Endothelial cell of umbilical vein (primary cell): ENCODE measurements at regions not wholly inside any gene's neighbourhood (a gene's known extent, or its start where the extent isn't known, plus 50 kb on each side); places are given as distances from the start of the nearest gene placed in this dataset.

ENCODE experiments used
- BruUV-seq: library from RNA; stranded (reverse); fragments of 400-500 nt; replicated peaks from 2 replicates; lab custom pipeline; 2021; lab: Mats Ljungman, UMichigan
- CTCF ChIA-PET: fragments of 300-600, 350-600 bp; sonication (Branson Sonifier 250); formaldehyde crosslinking; loops from one replicate; lab custom pipeline; 2021; ENCODE audit warnings: antibody characterized with exemption, inconsistent platforms; lab: Charles Lee
- POLR2A ChIA-PET: fragments of 300-600, 350-600 bp; sonication (Branson Sonifier 250); formaldehyde crosslinking; loops from one replicate; lab custom pipeline; 2021; ENCODE audit warnings: antibody characterized with exemption, inconsistent platforms; lab: Charles Lee
- DNase-seq: peaks from one replicate; pipeline ENCODE4 v3.0.0-alpha.2; 2011; ENCODE audit warnings: low read depth, low spot score
- FAIRE-seq: peaks from 2 replicates; lab custom pipeline; 2011; peaks lifted over from hg19 to GRCh38; lab: Jason Lieb, UNC
- H2AFZ ChIP-seq: 2 replicates; pipeline ENCODE4 v1.6.0; 2012; ENCODE audit warnings: low read depth, low read length, control low read depth, inconsistent platforms
- H3K27ac ChIP-seq: 2 replicates; pipeline ENCODE4 v1.5.1; 2011; ENCODE audit warnings: low read depth, mild to moderate bottlenecking, control low read depth, low read length, moderate library complexity; ENCODE audit not compliant: insufficient read depth
- H3K27me3 ChIP-seq, 2 experiments: 2 replicates each; pipeline versions ENCODE4 v1.6.0 to v1.6.1; 2011; ENCODE audit warnings: low read length in 2 of 2, mixed read lengths in 1 of 2; ENCODE audit not compliant: control insufficient read depth in 2 of 2, insufficient read depth in 2 of 2
- H3K36me3 ChIP-seq, 2 experiments: 2 replicates in 1 of 2; 3 replicates in 1 of 2; pipeline ENCODE4 v1.5.1; 2011; ENCODE audit warnings: low read length in 2 of 2, mild to moderate bottlenecking in 1 of 2, moderate library complexity in 1 of 2; ENCODE audit not compliant: control insufficient read depth in 2 of 2, insufficient read depth in 2 of 2; ENCODE audit errors: extremely low read depth in 1 of 2
- H3K4me1 ChIP-seq: 3 replicates; pipeline ENCODE4 v1.5.1; 2011; ENCODE audit warnings: mild to moderate bottlenecking, low read length; ENCODE audit not compliant: control insufficient read depth, insufficient read depth; ENCODE audit errors: extremely low read depth
- H3K4me2 ChIP-seq: 2 replicates; pipeline ENCODE4 v1.6.1; 2011; ENCODE audit warnings: low read length, control low read depth, mixed read lengths; ENCODE audit not compliant: insufficient read depth
- H3K4me3 ChIP-seq, 3 experiments: fragments of 200-600 bp in 1 of 3; sonication (generic), shearing (Covaris generic) in 1 of 3; replicated peaks in 1 of 3; 2 replicates each; pipeline ENCODE4 v1.5.1; 2011 to 2016; ENCODE audit warnings: control low read depth in 3 of 3, low read length in 3 of 3, mild to moderate bottlenecking in 2 of 3, inconsistent platforms in 1 of 3, low read depth in 1 of 3, moderate library complexity in 1 of 3; ENCODE audit not compliant: insufficient read depth in 1 of 3
- H3K79me2 ChIP-seq: 2 replicates; pipeline ENCODE4 v1.6.0; 2012; ENCODE audit warnings: low read length, inconsistent platforms; ENCODE audit not compliant: control insufficient read depth, insufficient read depth
- H3K9ac ChIP-seq: replicated peaks from 2 replicates; pipeline ENCODE3; 2011; ENCODE audit warnings: low read length, control low read depth; ENCODE audit not compliant: insufficient read depth; ENCODE audit errors: extremely low read depth
- H3K9me1 ChIP-seq: replicated peaks from 3 replicates; pipeline ENCODE4 v1.6.0; 2011; ENCODE audit warnings: mild to moderate bottlenecking, low read length; ENCODE audit not compliant: control insufficient read depth, insufficient read depth; ENCODE audit errors: extremely low read depth
- H3K9me3 ChIP-seq: replicated peaks from 2 replicates; pipeline ENCODE4 v1.5.1; 2012; ENCODE audit warnings: low read length, inconsistent platforms; ENCODE audit not compliant: control insufficient read depth, insufficient read depth
- H4K20me1 ChIP-seq: replicated peaks from 2 replicates; pipeline ENCODE3; 2011; ENCODE audit warnings: mild to moderate bottlenecking, low read length; ENCODE audit not compliant: control insufficient read depth, insufficient read depth; ENCODE audit errors: extremely low read depth
- CTCF ChIP-seq, 2 donors: IDR thresholded peaks; 1 replicate in 1 of 2; 2 replicates in 1 of 2; pipeline ENCODE4 v1.5.1; 2011; ENCODE audit warnings: low read length in 2 of 2, mild to moderate bottlenecking in 2 of 2, moderate library complexity in 2 of 2, control low read depth in 1 of 2, inconsistent platforms in 1 of 2, low read depth in 1 of 2; ENCODE audit not compliant: insufficient read depth in 1 of 2; ENCODE audit errors: extremely low read depth in 1 of 2
- FOS ChIP-seq: IDR thresholded peaks from 2 replicates; pipeline ENCODE4 v1.6.1; 2011; ENCODE audit warnings: mild to moderate bottlenecking, low read length, moderate library complexity, borderline replicate concordance; ENCODE audit not compliant: insufficient read depth
- GATA2 ChIP-seq: IDR thresholded peaks from 2 replicates; pipeline ENCODE4 v1.7.0; 2011; ENCODE audit warnings: low read depth, mild to moderate bottlenecking, moderate library complexity, mixed read lengths, low read length; ENCODE audit not compliant: insufficient read length, insufficient read depth
- JUN ChIP-seq: IDR thresholded peaks from 2 replicates; pipeline ENCODE4 v1.6.1; 2011; ENCODE audit warnings: borderline replicate concordance, low read depth; ENCODE audit not compliant: insufficient read length, insufficient read depth
- MAX ChIP-seq: IDR thresholded peaks from 2 replicates; pipeline ENCODE4 v1.6.1; 2011; ENCODE audit not compliant: insufficient read depth, insufficient read length
- MYC ChIP-seq: IDR thresholded peaks from one replicate; pipeline ENCODE4 v1.6.1; 2011; ENCODE audit warnings: mild to moderate bottlenecking, low read depth, low read length
- POLR2A ChIP-seq: IDR thresholded peaks from 2 replicates; pipeline ENCODE4 v1.6.1; 2012; ENCODE audit warnings: low read depth, mild to moderate bottlenecking, control low read depth, low read length
- POLR2AphosphoS5 ChIP-seq: IDR thresholded peaks from 2 replicates; pipeline ENCODE4 v1.6.1; 2012; ENCODE audit warnings: low read depth, mild to moderate bottlenecking, control low read depth, low read length, moderate library complexity; ENCODE audit not compliant: insufficient read depth
- dilution Hi-C: fragments of 300-500 bp; cut with MboI; formaldehyde crosslinking; loops from one replicate; pipeline ENCODE4 v1.15.0; 2019; ENCODE audit warnings: low sequenced_read_pairs; ENCODE audit not compliant: extremely low pct_ligation_motif_present
- intact Hi-C: fragments of 100-400 bp; cut with micrococcal nuclease; formaldehyde crosslinking; loops from one replicate; pipeline ENCODE4 v1.10.0; 2022

- FAIRE-seq (no peak), DNase-seq (peak; percentile 38)
- Histone ChIP-seq H4K20me1 (no peaks in the 10 kb centered on the region), H3K27me3 (no peaks in the 10 kb centered on the region), H3K79me2 (no peaks in the 10 kb centered on the region), H3K9ac (no peak overlapping the region), H3K9me1 (no peaks in the 10 kb centered on the region), H3K27ac (no peak overlapping the region), H3K4me2 (no peak overlapping the region), H3K4me3 (no peak overlapping the region), H3K36me3 (no peaks in the 10 kb centered on the region), H2AFZ (peak overlapping the region; percentile 56), H3K4me1 (peaks cover 10% of the 10 kb centered on the region), H3K9me3 (no peaks in the 10 kb centered on the region)
- ChIA-PET CTCF (interaction anchor here (1.5 kb wide), 1 partner anchor 58 kb away, joined by 4 read pairs; no protein-coding TSS in a partner anchor), POLR2A (no interaction called here)
- TF ChIP-seq GATA2 (peak; percentile 9), FOS (no peak)
- intact Hi-C loops, result no loop called here
- no TSS peak for BruUV-seq
- dilution Hi-C loops, result no loop called here
Observed at GRCh38 chr12:58502226-58502625, 418.1 kb downstream of the LRIG3 start.

- dilution Hi-C loops, result no loop called here
- Histone ChIP-seq H3K4me2 (no peak overlapping the region), H3K4me3 (no peak overlapping the region), H3K9me1 (no peaks in the 10 kb centered on the region), H3K27me3 (no peaks in the 10 kb centered on the region), H4K20me1 (no peaks in the 10 kb centered on the region), H3K9me3 (no peaks in the 10 kb centered on the region), H2AFZ (peak overlapping the region; percentile 44), H3K27ac (no peak overlapping the region), H3K4me1 (peaks cover 10% of the 10 kb centered on the region), H3K36me3 (no peaks in the 10 kb centered on the region), H3K79me2 (no peaks in the 10 kb centered on the region), H3K9ac (no peak overlapping the region)
- CTCF ChIA-PET, result interaction anchor here (1.5 kb wide), 1 partner anchor 59 kb away, joined by 4 read pairs; no protein-coding TSS in a partner anchor
- no peak for TF ChIP-seq POLR2A
- TF ChIP-seq CTCF (IDR thresholded peaks at IDR 0.05; ENCODE audit: extremely low read depth in 1 of 2, insufficient read depth in 1 of 2, low read depth in 1 of 2, low read length in 2 of 2), result no peak
- no peak for TF ChIP-seq MYC
- no peak for TF ChIP-seq JUN
- TF ChIP-seq MAX, result no peak
- TF ChIP-seq GATA2, result no peak
- no peak for TF ChIP-seq POLR2AphosphoS5
- no peak for FAIRE-seq
- no TSS peak for BruUV-seq
- peak; percentile 10 for DNase-seq
- intact Hi-C loops, result no loop called here
- POLR2A ChIA-PET, result no interaction called here
Observed at GRCh38 chr12:58502841-58503240, 417.5 kb downstream of the LRIG3 start.
